HG03139 (cell line): ENCODE measurements at regions not wholly inside any gene's neighbourhood (a gene's known extent, or its start where the extent isn't known, plus 50 kb on each side); places are given as distances from the start of the nearest gene placed in this dataset.

Source experiments
- ATAC-seq: cut with Tn5 transposase; IDR thresholded peaks from one replicate; pipeline ENCODE4 v1.9.1; 2021; ENCODE audit not compliant: unreplicated experiment

- ATAC-seq, result no peak
Measured at GRCh38 chrX:96311366-96311765, 373.3 kb upstream of the DIAPH2 start.

GRCh38 chrX:96314985-96315384 is 369.7 kb upstream of the DIAPH2 start:
- no peak for ATAC-seq

- no peak for ATAC-seq
Measured at GRCh38 chrX:96361844-96362243, 322.8 kb upstream of the DIAPH2 start.

- no peak for ATAC-seq
Measured at GRCh38 chrX:96372313-96373046, 312.2 kb upstream of the DIAPH2 start.

GRCh38 chrX:96373047-96373355 is 311.6 kb upstream of the DIAPH2 start:
- no peak for ATAC-seq

- no peak for ATAC-seq
Measured at GRCh38 chrX:96376266-96376665, 308.4 kb upstream of the DIAPH2 start.

GRCh38 chrX:96379951-96380350 is 304.7 kb upstream of the DIAPH2 start:
- ATAC-seq, result no peak

GRCh38 chrX:96382018-96382417 is 302.6 kb upstream of the DIAPH2 start:
- ATAC-seq, result no peak

GRCh38 chrX:96383428-96383827 is 301.2 kb upstream of the DIAPH2 start:
- ATAC-seq, result no peak

GRCh38 chrX:96386325-96386724 is 298.3 kb upstream of the DIAPH2 start:
- no peak for ATAC-seq

- no peak for ATAC-seq
Measured at GRCh38 chrX:96386981-96387380, 297.7 kb upstream of the DIAPH2 start.

- ATAC-seq, result no peak
Measured at GRCh38 chrX:96387801-96388200, 296.8 kb upstream of the DIAPH2 start.

GRCh38 chrX:96389281-96390047 is 295.2 kb upstream of the DIAPH2 start:
- no peak for ATAC-seq

- ATAC-seq, result no peak
Measured at GRCh38 chrX:96394598-96394997, 290.0 kb upstream of the DIAPH2 start.

- ATAC-seq, result no peak
Measured at GRCh38 chrX:96403446-96403845, 281.2 kb upstream of the DIAPH2 start.

- no peak for ATAC-seq
Measured at GRCh38 chrX:96405842-96406241, 278.8 kb upstream of the DIAPH2 start.

GRCh38 chrX:96407072-96407471 is 277.6 kb upstream of the DIAPH2 start:
- no peak for ATAC-seq

GRCh38 chrX:96407501-96407900 is 277.1 kb upstream of the DIAPH2 start:
- no peak for ATAC-seq

- no peak for ATAC-seq
Measured at GRCh38 chrX:96407981-96408380, 276.7 kb upstream of the DIAPH2 start.

- ATAC-seq, result no peak
Measured at GRCh38 chrX:96410927-96411326, 273.7 kb upstream of the DIAPH2 start.

GRCh38 chrX:96417695-96418094 is 266.9 kb upstream of the DIAPH2 start:
- no peak for ATAC-seq

GRCh38 chrX:96424007-96424406 is 260.6 kb upstream of the DIAPH2 start:
- no peak for ATAC-seq

GRCh38 chrX:96425200-96425599 is 259.4 kb upstream of the DIAPH2 start:
- no peak for ATAC-seq
